ENCODE measurements at regions not wholly inside any gene's neighbourhood (a gene's known extent, or its start where the extent isn't known, plus 50 kb on each side); places are given as distances from the start of the nearest gene placed in this dataset.

DNA sequence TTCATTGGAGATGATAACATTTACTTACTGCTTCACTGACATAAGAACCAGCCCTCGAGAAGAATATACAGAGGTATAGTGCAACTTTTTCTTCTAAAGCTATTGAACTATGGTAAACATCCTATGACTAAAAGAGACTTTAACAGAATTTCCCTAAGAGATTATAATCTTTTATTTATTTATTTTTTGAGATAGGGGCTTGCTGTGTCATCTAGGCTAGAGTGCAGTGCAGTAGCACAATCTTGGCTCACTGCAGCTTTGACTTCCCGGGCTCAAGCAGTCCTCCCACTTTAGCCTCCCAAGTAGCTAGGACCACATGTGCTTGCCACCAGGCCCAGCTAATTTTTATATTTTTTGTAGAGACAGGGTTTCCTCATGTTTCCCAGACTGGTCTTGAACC is 258.5 kb upstream of the FERD3L start (continued):
- TF ChIP-seq BCL11A (IDR thresholded peaks at IDR 0.05; ENCODE audit: low read depth in 2 of 2, low read length in 2 of 2): no peak

Measured in H1 (cell line).